ENCODE measurements at regions not wholly inside any gene's neighbourhood (a gene's known extent, or its start where the extent isn't known, plus 50 kb on each side); places are given as distances from the start of the nearest gene placed in this dataset.

GRCh38 chr1:5650283-5651026 is 341.8 kb downstream of the NPHP4 start:
- in situ Hi-C loops (cut with MboI) (no loop called here), intact Hi-C loops (cut with micrococcal nuclease; ENCODE audit: unreplicated experiment) (no loop called here)
- ChIA-PET CTCF (no interaction called here), SMC1A (ENCODE audit: uncharacterized antibody, unreplicated experiment) (no interaction called here), RAD21 (ENCODE audit: unreplicated experiment) (interaction anchor here (0.5 kb wide), 1 partner anchor 105 kb away, joined by 3 read pairs; no protein-coding TSS in a partner anchor), POLR2A (no interaction called here)
- no peak overlapping the region for H3K27ac ChIP-seq (ENCODE audit: control insufficient read depth, insufficient read depth)
- H3K9me3 ChIP-seq (replicated peaks; ENCODE audit: control insufficient read depth, insufficient read depth, low read length) = no peaks in the 10 kb centered on the region; the same call in 2 of the 3 replicates
- 48% methylated on average over 22 of the region's 22 CpGs for WGBS (ENCODE audit: insufficient coverage, insufficient replicate concordance, low lambda C conversion rate, missing lambda C conversion rate)
- no peak overlapping the region for H2AFZ ChIP-seq (ENCODE audit: control insufficient read depth, low read depth, low read length)
- H3K4me2 ChIP-seq (ENCODE audit: control insufficient read depth, insufficient read depth) = no peak overlapping the region
- no peak for TF ChIP-seq POU2F2 (IDR thresholded peaks at IDR 0.05; ENCODE audit: borderline replicate concordance, low read depth, low read length)
- TF ChIP-seq BHLHE40 (IDR thresholded peaks at IDR 0.05; ENCODE audit: borderline replicate concordance in 1 of 2, low read depth in 2 of 2, low read length in 1 of 2) = no peak
- no peak for TF ChIP-seq NBN (IDR thresholded peaks at IDR 0.05)
- TF ChIP-seq GATAD2B (conservative IDR thresholded peaks at IDR 0.05; ENCODE audit: low read depth) = no peak
- no peak for TF ChIP-seq SMC3 (IDR thresholded peaks at IDR 0.05; ENCODE audit: borderline replicate concordance, low read length)
- no peaks in the 10 kb centered on the region for H3K4me1 ChIP-seq (ENCODE audit: control insufficient read depth, insufficient read depth, low read length)
- no peak for ATAC-seq
- no peaks in the 10 kb centered on the region for H3K79me2 ChIP-seq (ENCODE audit: control insufficient read depth, insufficient read depth, low read length)
- H4K20me1 ChIP-seq (ENCODE audit: control insufficient read depth, insufficient read depth) = no peaks in the 10 kb centered on the region
- H3K27me3 ChIP-seq (replicated peaks in 1 of 2; ENCODE audit: control insufficient read depth in 2 of 2, insufficient read depth in 2 of 2, low read length in 1 of 2) = no peaks in the 10 kb centered on the region
- FAIRE-seq = no peak
- H3K36me3 ChIP-seq (ENCODE audit: control insufficient read depth in 2 of 2, insufficient read depth in 2 of 2, low read length in 1 of 2) = no peaks in the 10 kb centered on the region
- DNase-seq (ENCODE audit: low read depth, low spot score) = no peak
- no TSS peak for BruUV-seq (replicated peaks)
- H3K9ac ChIP-seq (ENCODE audit: control insufficient read depth, insufficient read depth, low read length) = no peak overlapping the region
- no peak overlapping the region for H3K4me3 ChIP-seq

- no peak overlapping the region for H2AFZ ChIP-seq (ENCODE audit: control insufficient read depth, low read depth, low read length)
- 13% methylated on average over 5 of the region's 5 CpGs for WGBS (ENCODE audit: insufficient coverage, insufficient replicate concordance, low lambda C conversion rate, missing lambda C conversion rate)
- SMC1A ChIA-PET (ENCODE audit: uncharacterized antibody, unreplicated experiment) = no interaction called here
- no peak overlapping the region for H3K27ac ChIP-seq (ENCODE audit: control insufficient read depth, insufficient read depth)
- intact Hi-C loops (cut with micrococcal nuclease; ENCODE audit: unreplicated experiment) = no loop called here
- no peaks in the 10 kb centered on the region for H3K79me2 ChIP-seq (ENCODE audit: control insufficient read depth, insufficient read depth, low read length)
- H3K4me3 ChIP-seq = no peak overlapping the region
- no peaks in the 10 kb centered on the region for H3K27me3 ChIP-seq (replicated peaks in 1 of 2; ENCODE audit: control insufficient read depth in 2 of 2, insufficient read depth in 2 of 2, low read length in 1 of 2)
- CTCF ChIA-PET = no interaction called here
- BruUV-seq (replicated peaks) = no TSS peak
- H3K4me2 ChIP-seq (ENCODE audit: control insufficient read depth, insufficient read depth) = no peak overlapping the region
- H3K9ac ChIP-seq (ENCODE audit: control insufficient read depth, insufficient read depth, low read length) = no peak overlapping the region
- RAD21 ChIA-PET (ENCODE audit: unreplicated experiment) = no interaction called here
- ATAC-seq = no peak
- no peak for TF ChIP-seq YBX1 (IDR thresholded peaks at IDR 0.05)
- no peak for TF ChIP-seq TCF12 (IDR thresholded peaks at IDR 0.05; ENCODE audit: low read depth, low read length)
- no peak for TF ChIP-seq SMAD5 (IDR thresholded peaks at IDR 0.05; ENCODE audit: low read depth)
- TF ChIP-seq POLR2A (IDR thresholded peaks at IDR 0.05; ENCODE audit: low read depth, low read length) = no peak
- no peak for TF ChIP-seq HDGF (IDR thresholded peaks at IDR 0.05)
- no peak for TF ChIP-seq KAT2A (conservative IDR thresholded peaks at IDR 0.05; ENCODE audit: control insufficient read depth, low read depth, low read length)
- TF ChIP-seq GATAD2B (conservative IDR thresholded peaks at IDR 0.05; ENCODE audit: low read depth) = no peak
- in situ Hi-C loops (cut with MboI) = no loop called here
- no peaks in the 10 kb centered on the region for H3K4me1 ChIP-seq (ENCODE audit: control insufficient read depth, insufficient read depth, low read length)
- no peak for DNase-seq (ENCODE audit: low read depth, low spot score)
- H3K36me3 ChIP-seq (ENCODE audit: control insufficient read depth in 2 of 2, insufficient read depth in 2 of 2, low read length in 1 of 2) = no peaks in the 10 kb centered on the region
- no peaks in the 10 kb centered on the region for H4K20me1 ChIP-seq (ENCODE audit: control insufficient read depth, insufficient read depth)
- FAIRE-seq = no peak
- POLR2A ChIA-PET = no interaction called here
- H3K9me3 ChIP-seq (replicated peaks; ENCODE audit: control insufficient read depth, insufficient read depth, low read length) = no peaks in the 10 kb centered on the region; the same call in 2 of the 3 replicates
Measured at GRCh38 chr1:5649795-5650194, 342.4 kb downstream of the NPHP4 start.
